ENCODE measurements at regions not wholly inside any gene's neighbourhood (a gene's known extent, or its start where the extent isn't known, plus 50 kb on each side); places are given as distances from the start of the nearest gene placed in this dataset.

- Histone ChIP-seq H4K5ac (ENCODE audit: insufficient read length, low read depth, low read length) (no peak overlapping the region), H2AK5ac (ENCODE audit: low read depth, low read length) (no peak overlapping the region), H2BK5ac (ENCODE audit: low read depth, low read length) (no peak overlapping the region), H3K27ac (ENCODE audit: low read depth, low read length) (no peak overlapping the region), H3K18ac (ENCODE audit: extremely low read depth, low read length) (no peak overlapping the region), H3K23ac (ENCODE audit: insufficient read length) (no peak overlapping the region), H3K4me2 (ENCODE audit: insufficient read depth in 1 of 2, low read depth in 2 of 2, low read length in 2 of 2) (no peak overlapping the region), H3K4ac (replicated peaks; ENCODE audit: insufficient read length, low read depth, low read length) (no peak overlapping the region), H2AFZ (ENCODE audit: low read length) (no peak overlapping the region), H3K4me1 (replicated peaks in 1 of 4; ENCODE audit: control insufficient read depth in 3 of 4, insufficient read depth in 4 of 4, low read length in 3 of 4) (no peaks in the 10 kb centered on the region), H4K8ac (ENCODE audit: extremely low read depth, insufficient read depth, low read length) (no peak overlapping the region), H2BK20ac (ENCODE audit: low read length) (no peak overlapping the region), H2BK12ac (ENCODE audit: low read depth, low read length) (no peak overlapping the region), H2BK120ac (replicated peaks; ENCODE audit: low read depth, low read length) (no peak overlapping the region), H3K56ac (replicated peaks; ENCODE audit: insufficient read length, low read depth, low read length) (no peak overlapping the region), H3K79me1 (ENCODE audit: low read depth, low read length) (no peaks in the 10 kb centered on the region), H3K79me2 (ENCODE audit: control insufficient read depth in 1 of 2, insufficient read depth in 2 of 2, low read length in 2 of 2) (no peaks in the 10 kb centered on the region), H4K91ac (replicated peaks; ENCODE audit: insufficient read length, low read length) (no peak overlapping the region), H3K14ac (ENCODE audit: insufficient read length) (no peak overlapping the region), H3K4me3 (ENCODE audit: extremely low read depth in 1 of 4, insufficient read depth in 2 of 4, low read depth in 3 of 4, low read length in 4 of 4) (no peak overlapping the region), H4K20me1 (replicated peaks in 1 of 2; ENCODE audit: control insufficient read depth in 1 of 2, insufficient read depth in 2 of 2, low read length in 2 of 2) (no peaks in the 10 kb centered on the region), H3K27me3 (replicated peaks in 1 of 4; ENCODE audit: control insufficient read depth in 3 of 4, extremely low read depth in 1 of 4, insufficient read depth in 3 of 4, low read length in 3 of 4) (no peaks in the 10 kb centered on the region), H2BK15ac (ENCODE audit: low read length) (no peak overlapping the region), H3K23me2 (ENCODE audit: low read depth, low read length) (no peaks in the 10 kb centered on the region), H3K9ac (replicated peaks in 1 of 4; ENCODE audit: extremely low read depth in 1 of 4, low read depth in 3 of 4, low read length in 3 of 4) (no peak overlapping the region), H3K9me3 (ENCODE audit: insufficient read depth in 2 of 2, low read depth in 1 of 2, low read length in 1 of 2) (no peaks in the 10 kb centered on the region), H3K36me3 (ENCODE audit: control insufficient read depth in 2 of 4, insufficient read depth in 4 of 4, low read length in 3 of 4) (no peaks in the 10 kb centered on the region)
- WGBS, 2 experiments (ENCODE audit: extremely low coverage in 1 of 2, insufficient coverage in 1 of 2, insufficient read length in 1 of 2, insufficient replicate concordance in 2 of 2, low coverage in 1 of 2, low lambda C conversion rate in 2 of 2, missing lambda C conversion rate in 1 of 2) = 94% methylated on average over 3 of the region's 3 CpGs; no CpG with 5 or more reads in 1 of the 2 experiments
- DNase-seq (ENCODE audit: low read depth in 1 of 2, low spot score in 2 of 2) (no peak), FAIRE-seq (no peak)
- CTCF ChIA-PET (ENCODE audit: partially characterized antibody) = interaction anchor here (0.7 kb wide), 1 partner anchor 11 kb away, joined by 3 read pairs; no protein-coding TSS in a partner anchor
- POLR2A ChIA-PET (ENCODE audit: partially characterized antibody) = no interaction called here
- TF ChIP-seq GABPA (IDR thresholded peaks at IDR 0.05; ENCODE audit: borderline replicate concordance, insufficient read depth, low read length) = no peak
- TF ChIP-seq SP2 (IDR thresholded peaks at IDR 0.05; ENCODE audit: low read length) = no peak
- TF ChIP-seq RNF2 (IDR thresholded peaks at IDR 0.05; ENCODE audit: borderline replicate concordance, low read depth, low read length, missing control alignments, poor library complexity, severe bottlenecking) = no peak
- TF ChIP-seq PHF8 (conservative IDR thresholded peaks at IDR 0.05; ENCODE audit: low read depth, low read length) = no peak
- no peak for TF ChIP-seq JUND (IDR thresholded peaks at IDR 0.05; ENCODE audit: low read length)
- no peak for TF ChIP-seq CTCF (IDR thresholded peaks at IDR 0.05; ENCODE audit: control extremely low read depth in 1 of 3, insufficient read depth in 1 of 3, low read depth in 1 of 3, low read length in 3 of 3)
- TF ChIP-seq TAF7 (optimal IDR thresholded peaks at IDR 0.05; ENCODE audit: borderline replicate concordance, low read depth, low read length) = no peak
- no peak for TF ChIP-seq EGR1 (IDR thresholded peaks at IDR 0.05; ENCODE audit: borderline replicate concordance, low read depth, low read length)
- no peak for TF ChIP-seq ATF2 (IDR thresholded peaks at IDR 0.05; ENCODE audit: low read length)
Observed at GRCh38 chr11:109363682-109364081, 58.3 kb upstream of the C11orf87 start.
